Pancreas (tissue), 10 donors: ENCODE measurements at regions not wholly inside any gene's neighbourhood (a gene's known extent, or its start where the extent isn't known, plus 50 kb on each side); places are given as distances from the start of the nearest gene placed in this dataset.

Source experiments
- ATAC-seq, 4 donors: fragments of 200-7000 bp; cut with Tn5 transposase; one replicate each; pipeline versions ENCODE4 v1.8.0 to v1.9.1; 2020; ENCODE audit warnings: mild to moderate bottlenecking in 4 of 4, moderate library complexity in 4 of 4
- DNase-seq, 6 donors: peaks; one replicate each; pipeline ENCODE4 v3.0.0-alpha.2; 2020
- FAIRE-seq: peaks from 2 replicates; lab custom pipeline; 2012; peaks lifted over from hg19 to GRCh38; lab: Jason Lieb, UNC
- H3K27ac ChIP-seq, 4 donors: fragments of 200-600 bp; sonication (generic); 1 replicate in 3 of 4; 2 replicates in 1 of 4; pipeline versions ENCODE4 v1.5.0 to v1.8.0; 2020
- H3K27me3 ChIP-seq, 4 donors: fragments of 200-600 bp; one replicate each; pipeline ENCODE4 v1.8.0; 2021
- H3K36me3 ChIP-seq, 3 donors: fragments of 200-600 bp; sonication (generic) in 1 of 3; one replicate each; pipeline versions ENCODE4 v1.5.0 to v1.8.0; 2020 to 2021
- H3K4me1 ChIP-seq, 3 donors: fragments of 200-600 bp; one replicate each; pipeline ENCODE4 v1.8.0; 2021
- H3K4me3 ChIP-seq, 4 donors: fragments of 200-600 bp; sonication (generic) in 2 of 4; one replicate each; pipeline versions ENCODE4 v1.5.0 to v1.8.0; 2020 to 2021
- H3K9me3 ChIP-seq, 4 donors: fragments of 200-600 bp; one replicate each; pipeline ENCODE4 v1.8.0; 2021
- WGBS, 2 donors: extraction: QIAGEN DNeasy Blood & Tissue Kit; methylation state at CpG; one replicate each; pipeline ENCODE4 v1.1.7; 2013; 5-methylcytosine and 5-hydroxymethylcytosine counted together
- intact Hi-C, 3 donors: fragments of 100-400 bp; cut with DNase I; formaldehyde crosslinking; loops; one replicate each; pipeline versions ENCODE4 v1.11.1 to v1.14.2; 2022
- TF ChIP-seq, protein P1 (sequence below), 4 donors: fragments of 200-600 bp; sonication (generic) in 3 of 4; IDR thresholded peaks; one replicate each; pipeline versions ENCODE4 v1.5.0 to v1.8.0; 2021; ENCODE audit warnings: antibody characterized with exemption in 4 of 4
- donor health status: healthy with polysubstance abuse.
- donor health status: DM: no; HTN: no; CAD: no; lungs with moderate emphysema.
- donor health status: DM: no; HTN: no; CAD: no.
- donor health status: control.
- donor health status: control.
- donor health status: Bipolar disorder and iron deficiency.
- donor health status: DM: yes; HTN: yes; CAD: no.
- donor health status: DM: no; HTN: no; CAD: no.
- donor health status: DM: no; HTN: no; CAD: no.
- donor health status: DM: yes; HTN: yes; CAD: no.

DNA sequence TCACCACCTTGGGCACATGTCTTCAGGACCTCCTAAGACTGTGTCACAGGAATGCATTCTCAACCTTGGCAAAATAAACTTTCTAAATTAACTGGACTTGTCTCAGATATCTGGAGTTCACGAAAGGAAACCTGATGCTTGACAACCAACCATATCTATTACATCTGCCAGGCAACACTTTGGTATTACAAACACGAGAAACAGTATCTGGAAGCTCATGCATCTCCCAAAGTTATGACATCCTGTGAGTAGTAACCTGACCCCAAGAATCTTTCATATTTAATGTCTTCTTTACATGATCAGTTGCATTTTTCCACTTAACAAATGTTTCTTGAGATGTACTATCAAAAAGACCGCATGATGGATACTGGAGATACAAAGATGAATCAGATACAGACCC lies 465.3 kb upstream of the AGTR1 start:
- 74 to 79% methylated on average over 3 of the region's 3 CpGs for WGBS, 2 donors
- H3K4me1 ChIP-seq, result no peaks in the 10 kb centered on the region
- intact Hi-C loops, result no loop called here
- H3K9me3 ChIP-seq, result no peaks in the 10 kb centered on the region
- DNase-seq, result no peak
- no peaks in the 10 kb centered on the region for H3K36me3 ChIP-seq
- ATAC-seq, result no peak
- H3K4me3 ChIP-seq, result no peak overlapping the region
- FAIRE-seq, result no peak
- no peak overlapping the region for H3K27ac ChIP-seq
- TF ChIP-seq, protein P1, sequence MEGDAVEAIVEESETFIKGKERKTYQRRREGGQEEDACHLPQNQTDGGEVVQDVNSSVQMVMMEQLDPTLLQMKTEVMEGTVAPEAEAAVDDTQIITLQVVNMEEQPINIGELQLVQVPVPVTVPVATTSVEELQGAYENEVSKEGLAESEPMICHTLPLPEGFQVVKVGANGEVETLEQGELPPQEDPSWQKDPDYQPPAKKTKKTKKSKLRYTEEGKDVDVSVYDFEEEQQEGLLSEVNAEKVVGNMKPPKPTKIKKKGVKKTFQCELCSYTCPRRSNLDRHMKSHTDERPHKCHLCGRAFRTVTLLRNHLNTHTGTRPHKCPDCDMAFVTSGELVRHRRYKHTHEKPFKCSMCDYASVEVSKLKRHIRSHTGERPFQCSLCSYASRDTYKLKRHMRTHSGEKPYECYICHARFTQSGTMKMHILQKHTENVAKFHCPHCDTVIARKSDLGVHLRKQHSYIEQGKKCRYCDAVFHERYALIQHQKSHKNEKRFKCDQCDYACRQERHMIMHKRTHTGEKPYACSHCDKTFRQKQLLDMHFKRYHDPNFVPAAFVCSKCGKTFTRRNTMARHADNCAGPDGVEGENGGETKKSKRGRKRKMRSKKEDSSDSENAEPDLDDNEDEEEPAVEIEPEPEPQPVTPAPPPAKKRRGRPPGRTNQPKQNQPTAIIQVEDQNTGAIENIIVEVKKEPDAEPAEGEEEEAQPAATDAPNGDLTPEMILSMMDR (IDR thresholded peaks at IDR 0.05), result no peak
- no peaks in the 10 kb centered on the region for H3K27me3 ChIP-seq

DNA sequence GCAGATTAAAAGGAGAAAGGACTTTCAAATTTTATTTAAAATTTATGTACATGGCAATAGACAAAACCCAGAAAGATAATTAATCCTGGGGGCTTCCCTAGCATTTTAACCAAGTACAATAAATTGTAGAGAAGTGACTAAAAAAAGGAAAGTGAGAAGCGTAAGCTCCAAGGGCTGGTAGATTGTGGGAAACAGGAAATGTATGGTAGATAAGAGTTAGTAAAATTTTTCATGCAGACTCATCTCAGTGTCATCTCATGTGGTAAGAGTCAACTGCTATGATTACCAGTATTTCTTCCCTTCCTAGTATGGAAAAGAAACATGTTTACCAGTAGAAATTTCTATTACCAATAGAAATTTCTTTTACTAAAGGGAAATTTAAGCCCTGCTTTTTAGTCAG lies 464.3 kb upstream of the AGTR1 start:
- no peaks in the 10 kb centered on the region for H3K9me3 ChIP-seq
- TF ChIP-seq, protein P1 (IDR thresholded peaks at IDR 0.05), result no peak
- intact Hi-C loops, result no loop called here
- no peak for DNase-seq
- no peak for ATAC-seq
- no peaks in the 10 kb centered on the region for H3K4me1 ChIP-seq
- no peak overlapping the region for H3K27ac ChIP-seq
- no peaks in the 10 kb centered on the region for H3K27me3 ChIP-seq
- WGBS, 2 donors, result 84 to 94% methylated on average over 1 of the region's 1 CpG
- H3K36me3 ChIP-seq, result no peaks in the 10 kb centered on the region
- H3K4me3 ChIP-seq, result no peak overlapping the region
- no peak for FAIRE-seq

DNA sequence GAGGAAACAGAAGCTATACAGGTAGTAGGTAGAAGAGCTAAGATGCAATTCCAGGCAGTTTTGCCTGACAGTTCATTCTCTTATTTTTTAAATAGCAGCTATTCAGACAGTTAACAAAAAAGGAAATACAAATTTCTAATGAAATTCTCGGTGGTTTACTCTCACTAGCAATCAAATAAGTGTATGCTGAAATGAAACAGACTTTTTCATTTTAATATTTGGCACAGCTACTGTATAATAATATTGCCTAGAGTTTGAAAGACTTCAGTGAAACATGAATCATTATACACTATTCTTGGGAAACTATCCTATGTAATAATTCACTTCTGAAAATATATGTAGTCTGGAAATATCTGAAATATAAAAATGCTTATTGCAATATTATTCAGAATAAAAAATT lies 463.2 kb upstream of the AGTR1 start:
- TF ChIP-seq, protein P1 (IDR thresholded peaks at IDR 0.05), result no peak
- H3K27ac ChIP-seq, result no peak overlapping the region
- intact Hi-C loops, result no loop called here
- no peaks in the 10 kb centered on the region for H3K9me3 ChIP-seq
- no peak for FAIRE-seq
- DNase-seq, result no peak
- H3K4me1 ChIP-seq, result no peaks in the 10 kb centered on the region
- H3K36me3 ChIP-seq, result no peaks in the 10 kb centered on the region
- no peak overlapping the region for H3K4me3 ChIP-seq
- ATAC-seq, result no peak
- no peaks in the 10 kb centered on the region for H3K27me3 ChIP-seq
- 19 to 32% methylated on average over 1 of the region's 1 CpG for WGBS, 2 donors

DNA sequence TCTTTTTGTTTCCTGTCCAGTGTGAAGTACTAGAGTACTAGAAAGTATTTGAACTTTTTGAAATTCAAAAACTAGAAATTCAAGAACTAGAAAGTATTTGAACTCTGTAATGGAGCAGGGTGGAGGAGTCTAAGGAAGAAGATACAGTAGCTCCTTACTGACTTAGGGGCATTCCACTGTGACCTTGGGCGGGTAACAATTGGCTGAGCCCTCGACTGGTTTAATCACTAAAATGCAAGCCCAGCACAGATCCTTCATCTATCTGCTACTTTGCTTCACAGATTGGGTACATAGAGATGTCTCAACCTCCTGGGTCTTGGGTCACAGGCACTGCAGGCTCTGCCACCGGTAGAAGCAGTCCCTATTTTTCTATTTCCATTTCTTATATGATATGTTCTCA lies 462.1 kb upstream of the AGTR1 start:
- TF ChIP-seq, protein P1 (IDR thresholded peaks at IDR 0.05), result no peak
- no peak for FAIRE-seq
- H3K27ac ChIP-seq, result no peak overlapping the region
- ATAC-seq, result no peak
- no peak overlapping the region for H3K4me3 ChIP-seq
- no peaks in the 10 kb centered on the region for H3K9me3 ChIP-seq
- WGBS, 2 donors, result 71 to 84% methylated on average over 3 of the region's 3 CpGs
- no peaks in the 10 kb centered on the region for H3K36me3 ChIP-seq
- intact Hi-C loops, result no loop called here
- no peaks in the 10 kb centered on the region for H3K27me3 ChIP-seq
- H3K4me1 ChIP-seq, result no peaks in the 10 kb centered on the region
- DNase-seq, result no peak

DNA sequence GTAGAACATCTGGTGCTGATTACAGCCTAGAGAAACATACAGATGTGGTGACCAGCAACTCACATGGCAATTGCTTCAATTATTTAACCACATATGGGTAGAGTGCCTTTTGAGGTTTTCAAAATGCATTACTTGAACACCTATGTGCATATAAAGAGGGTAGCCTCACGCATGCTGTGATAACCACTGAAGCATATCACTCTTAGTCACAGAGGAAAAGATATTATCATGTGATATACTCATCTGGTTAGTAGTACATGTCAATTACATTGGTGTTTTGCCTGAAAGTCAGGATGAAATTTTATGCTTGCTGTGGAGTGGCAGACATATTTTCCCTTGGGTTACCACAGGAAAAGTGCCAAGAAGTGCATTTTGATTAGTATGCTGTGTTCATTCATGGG lies 459.3 kb upstream of the AGTR1 start:
- no peak for ATAC-seq
- DNase-seq, result no peak
- Histone ChIP-seq H3K9me3 (no peaks in the 10 kb centered on the region), H3K4me1 (no peaks in the 10 kb centered on the region), H3K27me3 (no peaks in the 10 kb centered on the region), H3K36me3 (no peaks in the 10 kb centered on the region), H3K4me3 (no peak overlapping the region), H3K27ac (no peak overlapping the region)
- TF ChIP-seq, protein P1 (IDR thresholded peaks at IDR 0.05), result no peak
- intact Hi-C loops, result no loop called here
- no peak for FAIRE-seq
- 86 to 97% methylated on average over 1 of the region's 1 CpG for WGBS, 2 donors
